B cell (primary cell): ENCODE measurements at regions not wholly inside any gene's neighbourhood (a gene's known extent, or its start where the extent isn't known, plus 50 kb on each side); places are given as distances from the start of the nearest gene placed in this dataset.

ENCODE experiments used
- ATAC-seq: fragments of 200-7000 bp; cut with Tn5 transposase; one replicate; pipeline ENCODE4 v1.10.0; 2021; ENCODE audit warnings: low read depth, mild to moderate bottlenecking, moderate number of reproducible peaks, moderate library complexity
- CTCF ChIA-PET: fragments of 350-600 bp; sonication (Branson Sonifier 250); formaldehyde crosslinking; loops from one replicate; lab custom pipeline; 2021; ENCODE audit warnings: antibody characterized with exemption, inconsistent platforms; lab: Charles Lee
- POLR2A ChIA-PET: fragments of 350-600 bp; sonication (Branson Sonifier 250); formaldehyde crosslinking; loops from one replicate; lab custom pipeline; 2021; ENCODE audit warnings: antibody characterized with exemption; lab: Charles Lee
- DNase-seq: peaks from one replicate; pipeline ENCODE4 v3.0.0; 2013
- H2AFZ ChIP-seq: 2 replicates; pipeline ENCODE4 v1.6.1; 2012; ENCODE audit warnings: mild to moderate bottlenecking, low read depth, low read length; ENCODE audit not compliant: insufficient read depth, poor library complexity, severe bottlenecking
- H3K27ac ChIP-seq, 2 donors: 1 replicate in 1 of 2; 2 replicates in 1 of 2; pipeline ENCODE4 v1.5.1; 2012 to 2013; ENCODE audit warnings: low read length in 2 of 2, mild to moderate bottlenecking in 2 of 2, moderate library complexity in 1 of 2
- H3K27me3 ChIP-seq, 4 experiments: fragments of 200-600 bp in 1 of 4; sonication (generic) in 1 of 4; replicated peaks in 1 of 4; 1 replicate in 2 of 4; 2 replicates in 2 of 4; pipeline versions ENCODE4 v1.6.1 to v1.7.0; 2013 to 2016; ENCODE audit warnings: low read length in 3 of 4, mild to moderate bottlenecking in 2 of 4, mixed read lengths in 1 of 4, moderate library complexity in 1 of 4; ENCODE audit not compliant: insufficient read depth in 4 of 4, control insufficient read depth in 3 of 4; ENCODE audit errors: control extremely low read depth in 1 of 4
- H3K36me3 ChIP-seq, 2 experiments: replicated peaks in 1 of 2; 1 replicate in 1 of 2; 2 replicates in 1 of 2; pipeline versions ENCODE4 v1.6.1 to v1.7.1; 2013; ENCODE audit warnings: low read length in 1 of 2; ENCODE audit not compliant: insufficient read depth in 2 of 2, control insufficient read depth in 1 of 2; ENCODE audit errors: control extremely low read depth in 1 of 2, extremely low read depth in 1 of 2
- H3K4me1 ChIP-seq, 2 donors: fragments of 200-600 bp in 1 of 2; sonication (generic) in 1 of 2; 1 replicate in 1 of 2; 2 replicates in 1 of 2; pipeline versions ENCODE4 v1.5.1 to v1.6.1; 2013 to 2017; ENCODE audit warnings: low read length in 2 of 2; ENCODE audit not compliant: control insufficient read depth in 2 of 2, insufficient read depth in 2 of 2
- H3K4me2 ChIP-seq: replicated peaks from 2 replicates; pipeline ENCODE3; 2012; ENCODE audit warnings: mild to moderate bottlenecking, low read depth, low read length; ENCODE audit not compliant: poor library complexity, severe bottlenecking
- H3K4me3 ChIP-seq, 5 experiments: fragments of 200-600 bp in 1 of 5; sonication (generic) in 1 of 5; 1 replicate in 3 of 5; 2 replicates in 2 of 5; pipeline versions ENCODE4 v1.5.1 to v1.7.0; 2011 to 2016; ENCODE audit warnings: low read length in 4 of 5, mild to moderate bottlenecking in 4 of 5, low read depth in 2 of 5, control low read depth in 1 of 5, moderate library complexity in 1 of 5; ENCODE audit not compliant: insufficient read depth in 1 of 5; ENCODE audit errors: control extremely low read depth in 1 of 5, extremely low read depth in 1 of 5
- H3K79me2 ChIP-seq: fragments of 200-600 bp; sonication (generic); one replicate; pipeline ENCODE4 v1.6.0; 2016; ENCODE audit warnings: low read length; ENCODE audit not compliant: control insufficient read depth, insufficient read depth
- H3K9ac ChIP-seq: fragments of 200-600 bp; sonication (generic); 2 replicates; pipeline ENCODE4 v1.6.1; 2017; ENCODE audit warnings: mild to moderate bottlenecking, low read length, moderate library complexity
- H3K9me3 ChIP-seq, 3 donors: one replicate each; pipeline versions ENCODE4 v1.6.1 to v1.7.1; 2013; ENCODE audit warnings: low read length in 2 of 3; ENCODE audit not compliant: control insufficient read depth in 2 of 3, insufficient read depth in 1 of 3; ENCODE audit errors: control extremely low read depth in 1 of 3
- H4K20me1 ChIP-seq: 2 replicates; pipeline ENCODE4 v1.6.0; 2012; ENCODE audit warnings: mild to moderate bottlenecking, low read length; ENCODE audit not compliant: insufficient read depth, control insufficient read depth, poor library complexity, severe bottlenecking
- H3K27ac Mint-ChIP-seq: one replicate; pipeline ENCODE4 v1.8.0; 2021; ENCODE audit warnings: mixed read lengths
- H3K27me3 Mint-ChIP-seq: one replicate; pipeline ENCODE4 v1.8.0; 2021; ENCODE audit warnings: mixed read lengths
- H3K4me1 Mint-ChIP-seq: one replicate; pipeline ENCODE4 v1.8.0; 2021; ENCODE audit warnings: mixed read lengths
- H3K4me3 Mint-ChIP-seq: one replicate; pipeline ENCODE4 v1.8.0; 2021; ENCODE audit warnings: mixed read lengths
- H3K9me3 Mint-ChIP-seq: one replicate; pipeline ENCODE4 v1.8.0; 2022; ENCODE audit warnings: mixed read lengths; ENCODE audit not compliant: insufficient read depth
- EZH2 ChIP-seq: IDR thresholded peaks from 2 replicates; pipeline ENCODE4 v1.6.1; 2012; ENCODE audit warnings: borderline replicate concordance, low read depth, mild to moderate bottlenecking, moderate library complexity, low read length; ENCODE audit not compliant: insufficient read depth, poor library complexity, severe bottlenecking
- WGBS: methylation state at CpG from one replicate; pipeline ENCODE4 v1.1.5; 2013; ENCODE audit warnings: missing lambda C conversion rate; ENCODE audit not compliant: insufficient coverage; 5-methylcytosine and 5-hydroxymethylcytosine counted together
- intact Hi-C: fragments of 100-400 bp; cut with micrococcal nuclease; formaldehyde crosslinking; loops from one replicate; pipeline ENCODE4 v1.10.0; 2022
- TF ChIP-seq, protein P1 (sequence below): fragments of 200-600 bp; IDR thresholded peaks from one replicate; pipeline ENCODE4 v1.8.0; 2022; ENCODE audit warnings: antibody characterized with exemption, mild to moderate bottlenecking

DNA sequence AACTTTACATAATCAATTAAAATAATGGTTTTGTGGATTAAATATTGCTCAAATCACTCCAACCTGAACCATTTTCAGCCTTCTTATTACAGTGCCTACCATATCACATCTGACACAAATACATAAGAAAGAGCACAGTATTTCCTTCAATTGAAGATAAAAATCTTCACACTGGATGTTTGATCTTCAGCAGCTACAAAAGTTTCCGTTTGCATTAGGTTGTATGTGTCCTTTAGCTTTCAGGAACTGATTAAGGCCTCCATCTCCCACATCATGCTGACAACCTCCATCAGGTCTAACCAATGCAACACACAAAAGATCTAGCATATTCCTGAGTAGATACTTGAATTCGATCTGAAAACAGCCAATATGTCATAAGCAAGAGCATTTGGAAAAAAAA lies 195.1 kb upstream of the NR5A2 start:
- H4K20me1 ChIP-seq, result no peaks in the 10 kb centered on the region
- TF ChIP-seq, protein P1, sequence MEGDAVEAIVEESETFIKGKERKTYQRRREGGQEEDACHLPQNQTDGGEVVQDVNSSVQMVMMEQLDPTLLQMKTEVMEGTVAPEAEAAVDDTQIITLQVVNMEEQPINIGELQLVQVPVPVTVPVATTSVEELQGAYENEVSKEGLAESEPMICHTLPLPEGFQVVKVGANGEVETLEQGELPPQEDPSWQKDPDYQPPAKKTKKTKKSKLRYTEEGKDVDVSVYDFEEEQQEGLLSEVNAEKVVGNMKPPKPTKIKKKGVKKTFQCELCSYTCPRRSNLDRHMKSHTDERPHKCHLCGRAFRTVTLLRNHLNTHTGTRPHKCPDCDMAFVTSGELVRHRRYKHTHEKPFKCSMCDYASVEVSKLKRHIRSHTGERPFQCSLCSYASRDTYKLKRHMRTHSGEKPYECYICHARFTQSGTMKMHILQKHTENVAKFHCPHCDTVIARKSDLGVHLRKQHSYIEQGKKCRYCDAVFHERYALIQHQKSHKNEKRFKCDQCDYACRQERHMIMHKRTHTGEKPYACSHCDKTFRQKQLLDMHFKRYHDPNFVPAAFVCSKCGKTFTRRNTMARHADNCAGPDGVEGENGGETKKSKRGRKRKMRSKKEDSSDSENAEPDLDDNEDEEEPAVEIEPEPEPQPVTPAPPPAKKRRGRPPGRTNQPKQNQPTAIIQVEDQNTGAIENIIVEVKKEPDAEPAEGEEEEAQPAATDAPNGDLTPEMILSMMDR, result no peak
- Mint-ChIP-seq H3K4me3 (no peak overlapping the region), H3K27me3 (peaks cover 37% of the 10 kb centered on the region), H3K27ac (no peak overlapping the region), H3K9me3 (no peaks in the 10 kb centered on the region), H3K4me1 (no peaks in the 10 kb centered on the region)
- peaks cover 0 to 7% (median 0%) of the 10 kb centered on the region in 3 donors for H3K9me3 ChIP-seq
- no peaks in the 10 kb centered on the region for H3K79me2 ChIP-seq
- H3K4me3 ChIP-seq, result no peak overlapping the region
- ATAC-seq, result no peak
- ChIA-PET POLR2A (no interaction called here), CTCF (no interaction called here)
- intact Hi-C loops, result no loop called here
- H3K4me1 ChIP-seq, result no peaks in the 10 kb centered on the region
- peaks cover 0 to 6% (median 2%) of the 10 kb centered on the region in 4 experiments for H3K27me3 ChIP-seq
- H3K4me2 ChIP-seq, result no peak overlapping the region
- DNase-seq, result no peak
- H3K36me3 ChIP-seq, result no peaks in the 10 kb centered on the region
- no peak overlapping the region for H2AFZ ChIP-seq
- 71% methylated on average over 1 of the region's 2 CpGs for WGBS
- H3K9ac ChIP-seq, result no peak overlapping the region
- no peak overlapping the region for H3K27ac ChIP-seq

- Mint-ChIP-seq H3K4me1 (no peaks in the 10 kb centered on the region), H3K27me3 (peaks cover 38% of the 10 kb centered on the region), H3K9me3 (peaks cover 4% of the 10 kb centered on the region), H3K4me3 (no peak overlapping the region), H3K27ac (no peak overlapping the region)
- Histone ChIP-seq H3K4me1 (no peaks in the 10 kb centered on the region), H3K79me2 (no peaks in the 10 kb centered on the region), H3K36me3 (no peaks in the 10 kb centered on the region), H3K27me3 (peaks cover 0 to 6% (median 2%) of the 10 kb centered on the region in 4 experiments), H2AFZ (no peak overlapping the region), H4K20me1 (no peaks in the 10 kb centered on the region), H3K9me3 (peaks cover 0 to 7% (median 0%) of the 10 kb centered on the region in 3 donors), H3K4me3 (no peak overlapping the region), H3K9ac (no peak overlapping the region), H3K4me2 (no peak overlapping the region), H3K27ac (no peak overlapping the region)
- no peak for ATAC-seq
- no peak for DNase-seq
- TF ChIP-seq, protein P1, result no peak
- no peak for TF ChIP-seq EZH2
- WGBS, result no CpG with 5 or more reads among the region's 1 CpG
- intact Hi-C loops, result no loop called here
- ChIA-PET POLR2A (no interaction called here), CTCF (no interaction called here)
Measured at GRCh38 chr1:199834711-199835110, 192.8 kb upstream of the NR5A2 start.
